ENCODE measurements at regions not wholly inside any gene's neighbourhood (a gene's known extent, or its start where the extent isn't known, plus 50 kb on each side); places are given as distances from the start of the nearest gene placed in this dataset.

- no peaks in the 10 kb centered on the region for H3K36me3 Mint-ChIP-seq (ENCODE audit: insufficient read depth)
- H3K9me3 Mint-ChIP-seq (ENCODE audit: low read depth): no peaks in the 10 kb centered on the region
- no peak for TF ChIP-seq CTCF (IDR thresholded peaks at IDR 0.05; ENCODE audit: unreplicated experiment)
- no peak for DNase-seq (ENCODE audit: low spot score, unreplicated experiment)
- H3K27me3 Mint-ChIP-seq: peaks cover 40% of the 10 kb centered on the region
- no peak overlapping the region for H3K27ac Mint-ChIP-seq
- no peak overlapping the region for H3K4me3 Mint-ChIP-seq (ENCODE audit: low read depth)
- peaks cover 14% of the 10 kb centered on the region for H3K4me1 Mint-ChIP-seq (ENCODE audit: low read depth)
Measured at GRCh38 chr12:115375186-115375991, 691.4 kb upstream of the TBX3 start.

GRCh38 chr12:115374480-115375185 lies 690.7 kb upstream of the TBX3 start:
- Mint-ChIP-seq H3K4me3 (ENCODE audit: low read depth) (no peak overlapping the region), H3K9me3 (ENCODE audit: low read depth) (no peaks in the 10 kb centered on the region), H3K27ac (peak overlapping the region; percentile 2), H3K27me3 (peaks cover 38% of the 10 kb centered on the region), H3K36me3 (ENCODE audit: insufficient read depth) (no peaks in the 10 kb centered on the region), H3K4me1 (ENCODE audit: low read depth) (peaks cover 7% of the 10 kb centered on the region)
- no peak for DNase-seq (ENCODE audit: low spot score, unreplicated experiment)
- TF ChIP-seq CTCF (IDR thresholded peaks at IDR 0.05; ENCODE audit: unreplicated experiment): no peak

- Mint-ChIP-seq H3K4me3 (ENCODE audit: low read depth) (no peak overlapping the region), H3K36me3 (ENCODE audit: insufficient read depth) (no peaks in the 10 kb centered on the region), H3K4me1 (ENCODE audit: low read depth) (peaks cover 2% of the 10 kb centered on the region), H3K9me3 (ENCODE audit: low read depth) (no peaks in the 10 kb centered on the region), H3K27ac (no peak overlapping the region), H3K27me3 (peaks cover 24% of the 10 kb centered on the region)
- no peak for DNase-seq (ENCODE audit: low spot score, unreplicated experiment)
- no peak for TF ChIP-seq CTCF (IDR thresholded peaks at IDR 0.05; ENCODE audit: unreplicated experiment)
Measured at GRCh38 chr12:115371711-115372110, 687.7 kb upstream of the TBX3 start.

- peaks cover 22% of the 10 kb centered on the region for H3K27me3 Mint-ChIP-seq
Measured at GRCh38 chr12:115370650-115371049, 686.7 kb upstream of the TBX3 start.

More at GRCh38 chr12:115370650-115371049, 686.7 kb upstream of the TBX3 start:
- no peak overlapping the region for H3K27ac Mint-ChIP-seq
- TF ChIP-seq CTCF (IDR thresholded peaks at IDR 0.05; ENCODE audit: unreplicated experiment): no peak
- H3K4me3 Mint-ChIP-seq (ENCODE audit: low read depth): no peak overlapping the region
- no peak for DNase-seq (ENCODE audit: low spot score, unreplicated experiment)
- peaks cover 2% of the 10 kb centered on the region for H3K4me1 Mint-ChIP-seq (ENCODE audit: low read depth)
- no peaks in the 10 kb centered on the region for H3K36me3 Mint-ChIP-seq (ENCODE audit: insufficient read depth)
- peaks cover 5% of the 10 kb centered on the region for H3K9me3 Mint-ChIP-seq (ENCODE audit: low read depth)
